K562 (cell line): ENCODE measurements at regions not wholly inside any gene's neighbourhood (a gene's known extent, or its start where the extent isn't known, plus 50 kb on each side); places are given as distances from the start of the nearest gene placed in this dataset.

Experiments used
- ATAC-seq: fragments of 200-7000 bp; cut with Tn5 transposase; 3 replicates; pipeline ENCODE4 v1.9.1; 2020; ENCODE audit warnings: moderate library complexity
- BruUV-seq: library from RNA; stranded (reverse); fragments of 400-500 nt; replicated peaks from 2 replicates; lab custom pipeline; 2021; lab: Mats Ljungman, UMichigan
- CTCF ChIA-PET: fragments of 300-600 bp; formaldehyde crosslinking; extraction: SDS; loops from one replicate; lab custom pipeline; 2021; ENCODE audit warnings: low intra/inter-chr PET ratio; lab: Yijun Ruan, JAX
- POLR2A ChIA-PET: fragments of 300-600, 350-650 bp; sonication (Branson Sonifier 250); formaldehyde crosslinking; extraction: SDS; loops from one replicate; lab custom pipeline; 2021; ENCODE audit warnings: antibody characterized with exemption, inconsistent platforms; lab: Yijun Ruan, JAX
- DNase-seq, 4 experiments: peaks; one replicate each; pipeline versions ENCODE4 v3.0.0 to v3.0.0-alpha.2; 2011 to 2018; ENCODE audit warnings: low spot score in 3 of 4, mixed read lengths in 3 of 4; ENCODE audit errors: extremely low read depth in 1 of 4
- FAIRE-seq: peaks from 2 replicates; lab custom pipeline; 2011; peaks lifted over from hg19 to GRCh38; lab: Jason Lieb, UNC
- H2AFZ ChIP-seq: 2 replicates; pipeline ENCODE4 v1.6.0; 2011; ENCODE audit warnings: low read depth, low read length, control low read depth, inconsistent platforms
- H3K27ac ChIP-seq: fragments of 200-600 bp; 3 replicates; pipeline ENCODE4 v1.8.0; 2011; ENCODE audit warnings: low read depth, mild to moderate bottlenecking, control low read depth, inconsistent platforms, low read length, moderate library complexity, mixed read lengths; ENCODE audit errors: extremely low read depth
- H3K27me3 ChIP-seq, 2 experiments: fragments of 300-600 bp in 1 of 2; 2 replicates in 1 of 2; 3 replicates in 1 of 2; pipeline versions ENCODE4 v1.6.0 to v1.8.0; 2011; ENCODE audit warnings: inconsistent platforms in 2 of 2, low read length in 2 of 2, mild to moderate bottlenecking in 1 of 2, mixed read lengths in 1 of 2, moderate library complexity in 1 of 2; ENCODE audit not compliant: control insufficient read depth in 2 of 2, insufficient read depth in 2 of 2
- H3K36me3 ChIP-seq: fragments of 300-600 bp; 3 replicates; pipeline ENCODE4 v1.8.0; 2011; ENCODE audit warnings: mild to moderate bottlenecking, low read length, inconsistent platforms; ENCODE audit not compliant: control insufficient read depth, insufficient read depth
- H3K4me1 ChIP-seq, 2 experiments: fragments of 200-600 bp in 1 of 2; replicated peaks in 1 of 2; 2 replicates in 1 of 2; 3 replicates in 1 of 2; pipeline versions ENCODE4 v1.5.1 to v1.8.0; 2011; ENCODE audit warnings: inconsistent platforms in 2 of 2, low read length in 2 of 2, mild to moderate bottlenecking in 1 of 2, mixed read lengths in 1 of 2, moderate library complexity in 1 of 2; ENCODE audit not compliant: control insufficient read depth in 2 of 2, insufficient read depth in 2 of 2
- H3K4me2 ChIP-seq: 2 replicates; pipeline ENCODE4 v1.6.1; 2011; ENCODE audit warnings: low read length, control low read depth, inconsistent platforms, mixed read lengths; ENCODE audit not compliant: insufficient read depth
- H3K4me3 ChIP-seq: fragments of 200-600 bp; sonication (generic), shearing (Covaris generic); 2 replicates; pipeline ENCODE4 v1.5.1; 2016; ENCODE audit warnings: control low read depth, inconsistent platforms
- H3K79me2 ChIP-seq: fragments of 200-600 bp; 3 replicates; pipeline ENCODE4 v1.8.0; 2011; ENCODE audit warnings: low read length, inconsistent platforms; ENCODE audit not compliant: control insufficient read depth, insufficient read depth
- H3K9ac ChIP-seq, 2 experiments: 2 replicates each; pipeline versions ENCODE4 v1.6.0 to v1.6.1; 2011; ENCODE audit warnings: low read depth in 2 of 2, low read length in 2 of 2, control low read depth in 1 of 2, inconsistent platforms in 1 of 2, mild to moderate bottlenecking in 1 of 2, mixed read lengths in 1 of 2; ENCODE audit not compliant: insufficient read depth in 1 of 2
- H3K9me1 ChIP-seq: one replicate; pipeline ENCODE4 v1.6.0; 2011; ENCODE audit warnings: inconsistent platforms, mild to moderate bottlenecking, low read length, moderate library complexity; ENCODE audit not compliant: control insufficient read depth, insufficient read depth
- H3K9me3 ChIP-seq: replicated peaks from 2 replicates; pipeline ENCODE4 v1.5.1; 2011; ENCODE audit warnings: low read depth, low read length, inconsistent platforms; ENCODE audit not compliant: control insufficient read depth, insufficient read depth
- H4K20me1 ChIP-seq: replicated peaks from 2 replicates; pipeline ENCODE4 v1.6.1; 2011; ENCODE audit warnings: low read length, inconsistent platforms, mixed read lengths; ENCODE audit not compliant: control insufficient read depth, insufficient read depth
- KAT8 ChIP-seq: fragments of 450-650 bp; IDR thresholded peaks from 2 replicates; pipeline ENCODE4 v1.6.1; 2016; ENCODE audit warnings: low read depth, mild to moderate bottlenecking
- KLF10 ChIP-seq: fragments of 250-450 bp; sonication (Bioruptor Pico); IDR thresholded peaks from 2 replicates; pipeline ENCODE4 v1.6.1; 2021; ENCODE audit warnings: matching md5 sums
- NCOA2 ChIP-seq, 2 experiments: fragments of 450-650 bp; IDR thresholded peaks; 2 replicates each; pipeline ENCODE4 v1.6.1; 2018; ENCODE audit warnings: mild to moderate bottlenecking in 2 of 2, moderate library complexity in 1 of 2; ENCODE audit not compliant: partially characterized antibody in 2 of 2
- PRMT5 ChIP-seq: sonication (generic); formaldehyde crosslinking; IDR thresholded peaks from 2 replicates; pipeline ENCODE4 v1.5.0; 2020; ENCODE audit warnings: missing genetic modification reagents
- WGBS: fragments of 100-300 bp; shearing (Covaris generic); methylation state at CpG from one replicate; pipeline ENCODE4 v1.1.6; 2016; ENCODE audit warnings: low coverage, mixed read lengths; ENCODE audit not compliant: insufficient coverage; ENCODE audit errors: missing lambda C conversion rate; 5-methylcytosine and 5-hydroxymethylcytosine counted together
- in situ Hi-C: fragments of 300-500 bp; cut with MboI; formaldehyde crosslinking; loops from 4 replicates; pipeline ENCODE4 v1.15.0; 2018; ENCODE audit warnings: inconsistent platforms, mixed read lengths
- intact Hi-C: fragments of 100-400 bp; cut with micrococcal nuclease; formaldehyde crosslinking; loops from 2 replicates; pipeline ENCODE4 v1.14.2; 2022
- TF ChIP-seq, protein P1 (sequence below), 2 experiments: fragments of 450-650 bp; IDR thresholded peaks; 2 replicates each; pipeline ENCODE4 v1.6.1; 2016; ENCODE audit warnings: mild to moderate bottlenecking in 2 of 2, borderline replicate concordance in 1 of 2, low read depth in 1 of 2, moderate library complexity in 1 of 2
- TF ChIP-seq, protein P2 (sequence below): fragments of 450-650 bp; IDR thresholded peaks from 2 replicates; pipeline ENCODE4 v1.6.1; 2017; ENCODE audit warnings: mild to moderate bottlenecking, moderate library complexity

DNA sequence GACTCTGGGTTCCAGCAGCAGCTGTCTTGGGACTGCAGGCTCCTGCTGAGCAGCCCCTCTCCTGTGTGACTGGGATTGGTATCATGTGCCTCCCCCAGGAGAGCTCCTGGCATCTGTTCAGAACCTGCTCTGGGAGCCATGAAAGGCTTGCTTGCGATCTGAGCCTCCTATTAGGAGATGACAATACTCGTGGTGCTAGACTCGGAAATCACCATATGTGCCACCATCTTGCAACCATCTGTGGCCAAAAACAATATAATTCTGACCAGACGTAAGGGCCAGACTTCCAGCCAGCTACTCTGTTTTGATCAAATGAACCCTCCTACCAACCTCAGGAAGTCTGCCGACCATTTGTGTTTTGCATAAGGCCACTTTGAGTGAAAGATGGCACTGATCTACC, 484.7 kb downstream of the IRS2 start:
- 0% methylated on average over 5 of the region's 5 CpGs for WGBS
- no peaks in the 10 kb centered on the region; a peak in 1 of 5 replicates for H3K27me3 ChIP-seq
- no peak for DNase-seq
- TF ChIP-seq KLF10 (CRISPR knock-in tag) (no peak), KAT8 (no peak), NCOA2 (IDR thresholded peaks at IDR 0.05; ENCODE audit: partially characterized antibody in 2 of 2) (no peak), PRMT5 (CRISPR knock-in tag) (no peak)
- TF ChIP-seq, all 486 proteins: peak for 0
- BruUV-seq = no TSS peak
- H3K9me3 ChIP-seq = no peaks in the 10 kb centered on the region
- intact Hi-C loops (no loop called here), in situ Hi-C loops (no loop called here)
- POLR2A ChIA-PET = no interaction called here
- H4K20me1 ChIP-seq = no peaks in the 10 kb centered on the region
- H2AFZ ChIP-seq = no peak overlapping the region
- ATAC-seq (no peak), FAIRE-seq (no peak)
- H3K36me3 ChIP-seq = no peaks in the 10 kb centered on the region
- H3K27ac ChIP-seq = no peak overlapping the region
- CTCF ChIA-PET = no interaction called here
- H3K4me3 ChIP-seq = no peak overlapping the region
- no peaks in the 10 kb centered on the region for H3K4me1 ChIP-seq
- H3K9ac ChIP-seq = no peak overlapping the region
- no peaks in the 10 kb centered on the region for H3K9me1 ChIP-seq
- no peaks in the 10 kb centered on the region for H3K79me2 ChIP-seq
- no peak overlapping the region for H3K4me2 ChIP-seq

DNA sequence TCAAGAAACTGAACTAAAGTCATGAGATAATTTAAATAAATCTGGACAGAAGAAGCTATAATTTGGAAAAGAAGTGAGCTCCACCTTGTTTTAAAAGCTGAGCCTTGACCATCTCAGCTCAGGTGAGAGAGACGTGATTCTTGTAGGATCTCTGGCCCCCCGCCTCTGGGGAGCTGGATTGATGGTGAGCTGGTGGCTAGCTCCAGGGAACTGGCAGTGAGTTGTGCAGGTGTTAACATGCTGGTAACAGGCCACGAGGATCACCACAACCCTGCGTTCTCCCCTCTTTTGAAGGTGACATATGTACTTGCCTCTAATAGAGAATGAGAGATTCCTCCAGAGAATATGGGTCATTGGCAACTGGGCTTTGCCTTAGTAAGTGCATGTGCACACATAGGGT, 485.1 kb downstream of the IRS2 start:
- POLR2A ChIA-PET = no interaction called here
- H4K20me1 ChIP-seq = no peaks in the 10 kb centered on the region
- H3K79me2 ChIP-seq = no peaks in the 10 kb centered on the region
- intact Hi-C loops (no loop called here), in situ Hi-C loops (no loop called here)
- WGBS = 0% methylated on average over 4 of the region's 4 CpGs
- no peaks in the 10 kb centered on the region for H3K9me3 ChIP-seq
- no peak for DNase-seq
- no peak for FAIRE-seq
- no peaks in the 10 kb centered on the region for H3K9me1 ChIP-seq
- no peak overlapping the region for H3K4me2 ChIP-seq
- H3K4me3 ChIP-seq = no peak overlapping the region
- no peaks in the 10 kb centered on the region for H3K36me3 ChIP-seq
- BruUV-seq = no TSS peak
- no peak overlapping the region for H2AFZ ChIP-seq
- no peak for ATAC-seq
- no peaks in the 10 kb centered on the region for H3K4me1 ChIP-seq
- CTCF ChIA-PET = no interaction called here
- no peaks in the 10 kb centered on the region; a peak in 1 of 5 replicates for H3K27me3 ChIP-seq
- no peak overlapping the region for H3K9ac ChIP-seq
- no peak overlapping the region for H3K27ac ChIP-seq
- TF ChIP-seq, protein P1, sequence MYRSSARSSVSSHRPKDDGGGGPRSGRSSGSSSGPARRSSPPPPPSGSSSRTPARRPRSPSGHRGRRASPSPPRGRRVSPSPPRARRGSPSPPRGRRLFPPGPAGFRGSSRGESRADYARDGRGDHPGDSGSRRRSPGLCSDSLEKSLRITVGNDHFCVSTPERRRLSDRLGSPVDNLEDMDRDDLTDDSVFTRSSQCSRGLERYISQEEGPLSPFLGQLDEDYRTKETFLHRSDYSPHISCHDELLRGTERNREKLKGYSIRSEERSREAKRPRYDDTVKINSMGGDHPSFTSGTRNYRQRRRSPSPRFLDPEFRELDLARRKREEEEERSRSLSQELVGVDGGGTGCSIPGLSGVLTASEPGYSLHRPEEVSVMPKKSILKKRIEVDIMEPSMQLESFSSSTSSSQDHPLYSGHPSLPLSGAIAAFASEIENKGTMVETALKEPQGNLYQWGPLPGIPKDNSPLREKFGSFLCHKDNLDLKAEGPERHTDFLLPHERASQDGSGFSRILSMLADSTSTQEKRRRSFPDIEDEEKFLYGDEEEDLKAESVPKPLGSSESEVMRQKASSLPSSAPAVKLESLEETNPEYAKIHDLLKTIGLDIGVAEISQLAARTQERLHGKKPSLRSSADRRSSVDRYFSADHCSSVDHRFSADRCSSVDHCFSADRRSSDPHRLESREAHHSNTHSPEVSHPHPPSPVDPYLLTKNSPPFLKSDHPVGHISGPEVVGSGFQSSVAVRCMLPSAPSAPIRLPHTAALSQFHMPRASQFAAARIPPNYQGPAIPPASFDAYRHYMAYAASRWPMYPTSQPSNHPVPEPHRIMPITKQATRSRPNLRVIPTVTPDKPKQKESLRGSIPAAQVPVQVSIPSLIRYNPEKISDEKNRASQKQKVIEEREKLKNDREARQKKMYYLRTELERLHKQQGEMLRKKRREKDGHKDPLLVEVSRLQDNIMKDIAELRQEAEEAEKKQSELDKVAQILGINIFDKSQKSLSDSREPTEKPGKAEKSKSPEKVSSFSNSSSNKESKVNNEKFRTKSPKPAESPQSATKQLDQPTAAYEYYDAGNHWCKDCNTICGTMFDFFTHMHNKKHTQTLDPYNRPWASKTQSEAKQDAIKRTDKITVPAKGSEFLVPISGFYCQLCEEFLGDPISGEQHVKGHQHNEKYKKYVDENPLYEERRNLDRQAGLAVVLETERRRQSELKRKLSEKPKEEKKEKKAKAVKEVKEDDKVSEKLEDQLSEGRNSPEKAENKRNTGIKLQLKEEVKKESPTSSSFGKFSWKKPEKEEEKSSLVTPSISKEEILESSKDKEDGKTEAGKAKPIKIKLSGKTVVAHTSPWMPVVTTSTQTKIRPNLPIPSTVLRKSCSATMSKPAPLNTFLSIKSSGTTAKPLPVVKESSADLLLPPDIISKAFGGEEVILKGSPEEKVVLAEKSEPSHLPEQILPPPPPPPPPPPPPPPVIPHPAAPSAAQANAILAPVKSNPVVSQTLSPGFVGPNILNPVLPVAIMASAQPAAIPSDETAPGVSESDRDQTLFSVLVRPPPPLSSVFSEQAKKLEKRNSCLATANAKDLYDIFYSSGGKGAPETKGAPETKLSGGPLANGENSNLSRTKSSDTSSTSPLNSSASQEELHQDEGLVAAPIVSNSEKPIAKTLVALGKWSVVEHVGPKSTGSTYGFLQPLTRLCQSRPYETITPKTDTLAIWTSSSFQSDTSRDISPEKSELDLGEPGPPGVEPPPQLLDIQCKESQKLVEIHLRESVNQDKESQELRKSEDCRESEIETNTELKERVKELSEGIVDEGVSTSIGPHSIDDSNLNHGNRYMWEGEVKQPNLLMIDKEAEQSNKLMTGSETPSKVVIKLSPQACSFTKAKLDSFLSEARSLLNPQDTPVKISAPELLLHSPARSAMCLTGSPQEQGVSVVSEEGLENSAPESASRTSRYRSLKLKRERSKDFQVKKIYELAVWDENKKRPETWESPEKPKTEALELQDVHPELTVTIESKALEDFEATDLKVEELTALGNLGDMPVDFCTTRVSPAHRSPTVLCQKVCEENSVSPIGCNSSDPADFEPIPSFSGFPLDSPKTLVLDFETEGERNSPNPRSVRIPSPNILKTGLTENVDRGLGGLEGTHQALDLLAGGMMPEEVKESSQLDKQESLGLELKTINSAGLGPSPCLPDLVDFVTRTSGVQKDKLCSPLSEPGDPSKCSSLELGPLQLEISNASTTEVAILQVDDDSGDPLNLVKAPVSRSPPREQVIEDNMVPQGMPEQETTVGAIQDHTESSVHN (IDR thresholded peaks at IDR 0.05; ENCODE audit: borderline replicate concordance in 1 of 2, low read depth in 1 of 2) = no peak
- TF ChIP-seq, protein P2, sequence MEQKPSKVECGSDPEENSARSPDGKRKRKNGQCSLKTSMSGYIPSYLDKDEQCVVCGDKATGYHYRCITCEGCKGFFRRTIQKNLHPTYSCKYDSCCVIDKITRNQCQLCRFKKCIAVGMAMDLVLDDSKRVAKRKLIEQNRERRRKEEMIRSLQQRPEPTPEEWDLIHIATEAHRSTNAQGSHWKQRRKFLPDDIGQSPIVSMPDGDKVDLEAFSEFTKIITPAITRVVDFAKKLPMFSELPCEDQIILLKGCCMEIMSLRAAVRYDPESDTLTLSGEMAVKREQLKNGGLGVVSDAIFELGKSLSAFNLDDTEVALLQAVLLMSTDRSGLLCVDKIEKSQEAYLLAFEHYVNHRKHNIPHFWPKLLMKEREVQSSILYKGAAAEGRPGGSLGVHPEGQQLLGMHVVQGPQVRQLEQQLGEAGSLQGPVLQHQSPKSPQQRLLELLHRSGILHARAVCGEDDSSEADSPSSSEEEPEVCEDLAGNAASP = no peak
